Activated T-cell treated with anti-CD3 and anti-CD28 coated beads for 48 hours (primary cell): ENCODE measurements at regions not wholly inside any gene's neighbourhood (a gene's known extent, or its start where the extent isn't known, plus 50 kb on each side); places are given as distances from the start of the nearest gene placed in this dataset.
A peak's percentile ranks its signal among the peaks of the same experiment; 100 is the strongest.
"Not testable (repeated sequence)": the region's sequence is repeated elsewhere in the genome, so short reads cannot be mapped to it uniquely, and the experiment has no call there.

Experiments used
- DNase-seq: peaks from one replicate; pipeline ENCODE4 v3.0.0-alpha.2; 2020; ENCODE audit warnings: low read depth

- no peak for DNase-seq
Measured at GRCh38 chr4:26044983-26045382, 131.0 kb downstream of the SMIM20 start.

GRCh38 chr4:26047795-26048194 is 133.8 kb downstream of the SMIM20 start:
- no peak for DNase-seq

DNA sequence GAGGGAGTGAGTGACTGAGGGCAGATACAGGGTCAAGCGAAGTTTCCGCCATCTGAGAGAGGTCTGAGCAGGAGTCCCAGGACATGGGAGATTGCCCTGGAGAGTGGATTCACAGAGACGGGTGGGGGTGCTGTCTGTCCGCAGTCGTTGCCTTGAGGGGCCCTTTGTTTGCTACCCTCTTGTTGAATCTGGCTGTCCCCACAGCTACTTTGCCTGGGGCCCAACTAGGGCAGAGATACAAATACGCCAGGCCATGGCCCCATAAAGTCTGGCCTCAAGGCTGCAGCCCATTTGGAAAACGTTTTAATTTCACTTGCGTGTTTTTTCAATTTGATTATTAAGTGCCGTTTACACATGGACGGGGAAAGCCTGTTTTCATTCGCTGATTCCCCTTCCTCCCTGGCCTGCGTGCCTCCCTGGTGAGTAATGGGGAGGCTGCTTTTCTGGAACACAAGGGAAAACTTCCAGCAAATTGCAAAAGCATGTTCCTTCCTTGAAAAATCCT is 134.4 kb downstream of the SMIM20 start:
- DNase-seq = no peak

GRCh38 chr4:26048950-26049349 is 134.9 kb downstream of the SMIM20 start:
- DNase-seq = no peak

DNA sequence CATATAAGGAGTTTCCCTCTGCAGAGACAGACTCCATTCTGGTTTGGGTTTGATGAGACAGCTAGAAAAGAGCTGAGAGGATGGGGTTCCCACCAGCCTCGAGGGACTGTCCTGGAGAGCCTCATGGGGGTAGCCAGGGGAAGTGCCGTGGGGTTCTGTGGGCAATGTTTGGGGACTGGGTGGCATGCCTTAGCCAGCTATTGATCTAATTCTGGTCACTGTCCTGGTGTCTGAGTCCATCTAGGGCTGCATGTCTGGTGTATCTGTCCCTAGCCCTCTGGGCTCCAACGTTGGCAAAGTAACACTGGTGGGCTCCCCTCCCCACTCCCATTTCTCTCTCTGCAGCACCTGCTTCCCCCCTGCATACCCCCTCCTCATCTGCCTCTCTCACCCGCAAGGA is 135.4 kb downstream of the SMIM20 start:
- DNase-seq = no peak

- DNase-seq = no peak
Measured at GRCh38 chr4:26050212-26050643, 136.2 kb downstream of the SMIM20 start.

GRCh38 chr4:26050671-26051070 is 136.7 kb downstream of the SMIM20 start:
- DNase-seq = no peak

DNA sequence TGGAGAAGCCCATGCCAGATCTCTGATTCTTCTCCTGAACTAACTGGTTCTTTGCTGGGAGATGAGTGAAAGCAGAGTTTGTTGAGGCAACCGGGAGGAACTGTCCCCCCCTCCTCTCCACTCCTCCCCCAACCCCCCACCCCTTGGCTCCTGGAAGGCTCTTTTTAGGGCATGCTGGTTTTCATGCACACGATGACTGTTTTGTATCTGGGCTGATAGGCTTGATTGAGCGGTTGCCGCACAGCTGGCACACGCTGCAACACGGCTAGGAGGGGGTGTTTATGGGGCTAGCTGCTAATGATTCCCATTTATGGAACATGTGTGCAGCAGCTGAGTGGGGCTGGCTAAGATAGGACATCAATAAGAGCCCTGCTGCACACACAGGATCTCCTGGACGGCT is 137.2 kb downstream of the SMIM20 start:
- DNase-seq = no peak

- DNase-seq = no peak
Measured at GRCh38 chr4:26052663-26053541, 138.9 kb downstream of the SMIM20 start.

DNA sequence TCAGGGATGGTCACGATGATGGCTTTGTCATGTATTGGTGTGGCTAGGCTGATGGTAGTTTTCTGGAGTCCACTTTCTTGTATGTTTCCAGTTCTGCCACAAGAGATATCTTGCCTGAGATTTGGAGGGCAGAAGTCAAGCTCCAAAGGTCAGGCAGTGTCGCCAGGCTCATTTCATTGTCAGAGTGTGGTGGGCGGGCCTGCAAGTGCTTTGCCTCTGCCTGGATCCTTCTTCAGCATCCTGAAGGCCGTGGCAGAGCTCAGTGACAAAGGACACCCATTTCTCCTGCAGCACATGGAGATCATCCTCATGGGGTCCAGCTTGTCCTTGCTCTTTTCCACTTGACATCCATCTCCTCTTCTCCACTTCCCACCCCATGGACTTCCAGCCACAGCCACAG is 139.7 kb downstream of the SMIM20 start:
- no peak for DNase-seq

DNA sequence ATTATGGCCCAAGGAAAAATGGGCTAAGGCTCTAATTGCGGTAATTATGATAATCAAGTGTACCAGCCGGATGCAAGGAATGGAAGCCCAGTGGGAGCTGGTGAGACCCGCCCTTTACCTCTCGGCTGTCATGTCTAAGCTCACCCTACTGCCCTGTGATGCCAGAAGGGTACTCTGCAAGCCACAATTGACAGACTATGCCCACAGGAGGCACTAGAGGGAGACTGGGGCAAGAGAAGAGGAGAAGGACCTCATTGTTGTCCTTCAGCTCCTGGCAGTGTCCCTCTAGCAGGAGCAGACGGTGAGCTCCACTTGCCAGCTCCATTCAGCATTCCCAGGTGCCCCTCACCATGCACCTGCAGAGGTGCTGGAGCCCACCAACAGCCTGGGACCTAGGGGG is 141.8 kb downstream of the SMIM20 start:
- DNase-seq = no peak

GRCh38 chr4:26056406-26056805 is 142.4 kb downstream of the SMIM20 start:
- no peak for DNase-seq

GRCh38 chr4:26057839-26058238 is 143.8 kb downstream of the SMIM20 start:
- DNase-seq = not testable (repeated sequence)

DNA sequence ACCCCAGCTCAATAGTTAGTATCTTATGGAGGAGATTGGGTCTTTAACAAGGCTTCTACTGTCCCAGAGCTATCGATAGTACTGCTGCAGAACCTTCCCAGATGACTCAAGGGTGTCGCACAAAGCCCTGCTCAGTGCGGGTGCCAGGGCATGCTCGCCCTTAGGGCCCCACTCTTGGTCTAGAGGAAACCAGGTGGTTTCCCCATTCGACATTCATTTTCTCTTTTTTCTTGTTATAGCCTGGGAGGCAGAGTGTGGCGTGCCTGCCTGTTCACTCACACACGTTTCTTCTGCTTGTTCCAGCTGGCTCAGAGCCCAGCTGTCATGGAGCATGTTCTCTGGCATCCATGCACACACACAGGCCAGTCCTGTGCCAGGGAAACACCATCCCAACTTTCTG is 144.5 kb downstream of the SMIM20 start:
- peak; percentile 49 for DNase-seq

DNA sequence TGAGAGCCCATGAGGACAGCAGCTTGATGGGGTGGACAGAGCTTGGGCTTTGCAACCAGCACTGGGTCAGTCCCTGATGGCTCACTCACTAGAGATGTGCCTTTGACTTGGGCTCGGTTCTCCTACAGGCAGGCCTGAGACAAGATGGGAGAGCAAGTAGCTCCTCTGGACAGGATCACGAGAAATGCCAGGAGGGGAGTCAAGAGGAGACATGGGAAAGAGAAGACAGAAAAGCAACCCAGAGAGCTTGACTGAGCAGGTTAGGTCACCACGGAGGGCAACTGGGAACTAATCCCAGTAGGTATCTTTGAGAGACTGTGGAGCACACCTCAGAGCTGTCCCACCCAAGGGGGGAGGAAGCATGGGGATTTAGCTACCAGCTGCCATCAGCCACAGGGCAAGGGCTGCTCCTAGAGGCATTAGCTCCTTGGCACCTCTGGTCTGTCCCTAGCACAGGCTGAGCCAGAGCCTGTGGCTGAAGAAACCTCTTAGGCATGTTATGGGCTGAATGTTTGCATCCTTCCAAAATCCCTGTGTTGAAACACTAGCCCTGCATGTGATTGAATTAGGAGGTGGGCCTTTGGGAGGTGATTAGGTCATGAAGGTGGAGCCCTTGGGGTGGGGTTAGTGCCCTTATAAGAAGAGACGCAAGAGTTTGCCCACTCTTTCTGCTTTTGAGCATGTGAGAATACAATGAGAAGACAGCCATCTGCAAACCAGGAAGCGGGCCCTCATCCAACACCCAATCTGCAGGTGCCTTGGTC is 145.6 kb downstream of the SMIM20 start:
- DNase-seq = no peak

DNA sequence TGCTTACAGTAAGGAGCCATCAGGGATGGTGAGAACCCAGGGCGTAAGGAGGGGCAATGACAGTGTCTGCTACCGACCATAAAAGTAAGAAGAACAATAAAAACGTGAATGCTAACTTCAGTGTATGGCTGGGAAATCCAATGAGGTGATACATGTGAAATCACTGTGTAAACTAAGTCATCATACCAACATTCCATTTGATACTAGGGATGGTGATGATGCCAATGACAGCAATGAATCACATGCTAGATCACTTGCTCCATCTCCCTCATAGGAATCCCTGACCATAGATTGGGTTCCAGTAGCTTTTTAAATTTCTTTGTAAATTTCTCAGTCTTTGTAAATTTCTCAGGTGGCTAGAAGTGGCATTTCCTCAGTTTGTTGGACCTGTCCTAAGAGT is 146.3 kb downstream of the SMIM20 start:
- no peak for DNase-seq

DNA sequence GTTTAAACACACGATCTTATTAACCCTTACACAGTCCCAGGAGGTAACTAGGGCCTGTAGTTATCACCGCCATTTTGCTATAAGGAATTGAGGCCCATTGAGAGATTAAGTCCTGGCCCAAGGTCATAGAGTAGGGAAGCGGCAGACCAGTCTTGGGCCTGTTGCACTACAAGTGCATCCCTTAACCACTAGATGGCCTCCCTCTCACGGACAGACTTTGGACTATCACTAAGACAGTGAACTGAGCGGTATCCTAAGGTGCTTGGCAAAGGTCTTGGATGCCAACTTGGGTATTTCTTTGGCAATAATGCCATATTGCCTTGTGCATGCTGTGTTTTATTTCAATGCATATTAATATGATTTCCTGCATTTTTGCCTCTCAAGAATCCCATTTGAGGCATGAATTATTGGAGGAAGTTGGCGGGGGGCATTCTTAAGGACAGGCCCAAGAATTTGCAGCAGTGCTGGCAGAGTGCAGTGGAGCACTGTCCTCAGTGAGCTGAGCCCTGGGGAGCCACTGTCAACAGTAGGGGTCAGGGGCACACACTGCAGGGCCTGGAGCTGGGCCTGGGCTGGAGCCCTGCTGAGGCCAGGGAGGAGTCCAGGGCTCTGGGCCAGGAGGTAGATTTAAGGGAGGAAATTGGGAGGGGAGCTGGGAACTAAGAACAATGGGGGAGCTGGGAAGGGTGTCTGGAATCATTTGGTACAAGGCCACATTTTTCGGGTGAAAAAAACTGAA is 147.4 kb downstream of the SMIM20 start:
- DNase-seq = no peak

DNA sequence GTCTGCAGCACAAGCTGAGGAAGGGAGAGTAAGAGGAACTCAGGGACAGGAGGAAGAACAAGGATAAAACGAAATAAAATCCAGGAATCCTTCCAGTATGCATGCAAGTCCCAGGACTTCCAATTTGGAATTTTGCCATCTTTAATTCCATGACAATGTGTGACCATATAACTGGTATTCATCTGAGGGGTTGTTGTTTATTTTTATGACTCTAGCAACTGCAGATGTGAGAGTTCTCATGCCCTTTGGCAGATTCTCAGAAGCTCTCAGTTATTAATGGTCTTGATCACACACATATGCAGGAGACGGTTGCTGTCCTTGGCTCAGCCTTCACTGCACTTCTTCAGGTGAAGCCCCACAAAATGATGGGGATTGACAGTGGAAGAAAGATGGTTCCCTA is 148.2 kb downstream of the SMIM20 start:
- no peak for DNase-seq

DNA sequence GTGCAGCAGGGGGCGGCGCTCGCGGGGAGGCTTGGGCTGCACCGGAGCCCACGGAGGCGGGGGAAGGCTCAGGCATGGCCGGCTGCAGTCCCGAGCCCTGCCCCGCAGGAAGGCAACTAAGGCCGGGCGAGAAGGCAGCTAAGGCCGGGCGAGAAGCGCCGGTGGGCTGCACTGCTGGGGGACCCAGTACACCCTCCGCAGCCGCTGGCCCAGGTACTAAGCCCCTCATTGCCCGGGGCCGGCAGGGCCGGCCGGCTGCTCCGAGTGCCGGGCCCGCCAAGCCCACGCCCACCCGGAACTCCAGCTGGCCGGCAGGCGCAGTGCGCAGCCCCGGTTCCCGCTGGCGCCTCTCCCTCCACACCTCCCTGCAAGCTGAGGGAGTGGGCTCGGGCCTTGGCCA is 150.0 kb downstream of the SMIM20 start:
- DNase-seq = not testable (repeated sequence)

- DNase-seq = no peak
Measured at GRCh38 chr4:26065833-26066232, 151.8 kb downstream of the SMIM20 start.

- DNase-seq = no peak
Measured at GRCh38 chr4:26067035-26067434, 153.0 kb downstream of the SMIM20 start.

GRCh38 chr4:26069218-26069617 is 155.2 kb downstream of the SMIM20 start:
- no peak for DNase-seq
